ENCODE measurements at regions not wholly inside any gene's neighbourhood (a gene's known extent, or its start where the extent isn't known, plus 50 kb on each side); places are given as distances from the start of the nearest gene placed in this dataset.
"Not testable (repeated sequence)": the region's sequence is repeated elsewhere in the genome, so short reads cannot be mapped to it uniquely, and the experiment has no call there.

- DNase-seq, result no peak
These were observed 416.0 kb upstream of the TENM3 start for GRCh38 chr4:181827246-181827645.

- DNase-seq, result no peak
These were observed 412.7 kb upstream of the TENM3 start for GRCh38 chr4:181830404-181831035.

- no peak for DNase-seq
These were observed 409.1 kb upstream of the TENM3 start for GRCh38 chr4:181834071-181834470.

- no peak for DNase-seq
These were observed 407.9 kb upstream of the TENM3 start for GRCh38 chr4:181835348-181835747.

- DNase-seq, result no peak
These were observed 404.9 kb upstream of the TENM3 start for GRCh38 chr4:181838253-181838652.

- DNase-seq, result not testable (repeated sequence)
These were observed 399.4 kb upstream of the TENM3 start for GRCh38 chr4:181843797-181844196.

- no peak for DNase-seq
These were observed 397.6 kb upstream of the TENM3 start for GRCh38 chr4:181845617-181846016.

- DNase-seq, result no peak
These were observed 396.3 kb upstream of the TENM3 start for GRCh38 chr4:181846934-181847333.

- DNase-seq, result no peak
These were observed 394.8 kb upstream of the TENM3 start for GRCh38 chr4:181848357-181848756.

GRCh38 chr4:181849472-181849871 is 393.7 kb upstream of the TENM3 start:
- DNase-seq, result no peak

- no peak for DNase-seq
These were observed 389.2 kb upstream of the TENM3 start for GRCh38 chr4:181853881-181854511.

GRCh38 chr4:181855307-181855706 is 387.9 kb upstream of the TENM3 start:
- no peak for DNase-seq

- not testable (repeated sequence) for DNase-seq
These were observed 385.7 kb upstream of the TENM3 start for GRCh38 chr4:181857471-181857870.

GRCh38 chr4:181858741-181859140 is 384.5 kb upstream of the TENM3 start:
- DNase-seq, result no peak

- DNase-seq, result no peak
These were observed 383.8 kb upstream of the TENM3 start for GRCh38 chr4:181859439-181859838.

- no peak for DNase-seq
These were observed 383.0 kb upstream of the TENM3 start for GRCh38 chr4:181860157-181860556.

- DNase-seq, result no peak
These were observed 382.5 kb upstream of the TENM3 start for GRCh38 chr4:181860668-181861067.

- no peak for DNase-seq
These were observed 379.3 kb upstream of the TENM3 start for GRCh38 chr4:181863856-181864255.

- no peak for DNase-seq
These were observed 372.9 kb upstream of the TENM3 start for GRCh38 chr4:181870326-181870725.

- no peak for DNase-seq
These were observed 368.6 kb upstream of the TENM3 start for GRCh38 chr4:181874602-181875001.

GRCh38 chr4:181877329-181877848 is 365.8 kb upstream of the TENM3 start:
- DNase-seq, result no peak

GRCh38 chr4:181890031-181890430 is 353.2 kb upstream of the TENM3 start:
- no peak for DNase-seq

- no peak for DNase-seq
These were observed 352.3 kb upstream of the TENM3 start for GRCh38 chr4:181890911-181891310.

GRCh38 chr4:181896614-181897013 is 346.6 kb upstream of the TENM3 start:
- no peak for DNase-seq

Data from left kidney (tissue), 1 donor.